GM12872 (cell line): ENCODE measurements at regions not wholly inside any gene's neighbourhood (a gene's known extent, or its start where the extent isn't known, plus 50 kb on each side); places are given as distances from the start of the nearest gene placed in this dataset.

Source experiments
- TF ChIP-seq, protein P1 (sequence below): IDR thresholded peaks from 3 replicates; pipeline ENCODE4 v1.5.1; 2011; ENCODE audit warnings: low read depth, mild to moderate bottlenecking, low read length, moderate library complexity; ENCODE audit not compliant: insufficient read depth

DNA sequence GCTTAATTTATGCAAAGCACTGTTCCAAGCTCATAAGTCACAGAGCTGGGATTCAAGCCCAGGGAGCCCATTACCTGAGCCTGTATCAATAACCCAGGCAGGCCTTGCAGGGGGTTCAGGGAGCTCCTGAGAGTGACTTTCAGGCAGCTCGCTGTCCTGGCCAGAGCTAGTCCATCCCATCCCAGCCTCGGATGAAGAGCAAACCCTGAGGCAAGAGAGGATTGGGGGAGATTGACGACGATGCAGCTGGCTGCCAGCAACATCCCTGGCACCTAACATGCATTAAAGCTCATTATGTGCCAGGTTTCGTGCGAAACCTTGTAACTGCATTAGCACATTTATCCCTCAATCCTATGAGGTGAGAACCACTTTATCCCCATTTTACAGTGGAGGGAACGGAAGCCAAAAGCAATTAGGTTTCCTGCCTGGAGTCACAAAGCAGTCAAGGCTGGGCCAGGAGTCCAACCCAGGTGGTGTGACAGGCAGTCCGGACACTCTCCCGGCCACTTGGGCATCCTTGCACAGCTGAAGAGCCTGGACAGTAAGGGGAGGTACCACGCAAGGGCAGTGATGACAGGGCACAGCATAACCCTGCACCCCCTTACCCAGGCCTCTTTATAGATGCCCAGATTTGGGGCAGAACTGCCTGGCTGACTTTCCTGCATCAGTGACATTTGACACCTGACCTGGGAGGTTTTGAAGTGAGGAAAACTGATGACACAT is 129.8 kb upstream of the CHST15 start:
- TF ChIP-seq, protein P1, sequence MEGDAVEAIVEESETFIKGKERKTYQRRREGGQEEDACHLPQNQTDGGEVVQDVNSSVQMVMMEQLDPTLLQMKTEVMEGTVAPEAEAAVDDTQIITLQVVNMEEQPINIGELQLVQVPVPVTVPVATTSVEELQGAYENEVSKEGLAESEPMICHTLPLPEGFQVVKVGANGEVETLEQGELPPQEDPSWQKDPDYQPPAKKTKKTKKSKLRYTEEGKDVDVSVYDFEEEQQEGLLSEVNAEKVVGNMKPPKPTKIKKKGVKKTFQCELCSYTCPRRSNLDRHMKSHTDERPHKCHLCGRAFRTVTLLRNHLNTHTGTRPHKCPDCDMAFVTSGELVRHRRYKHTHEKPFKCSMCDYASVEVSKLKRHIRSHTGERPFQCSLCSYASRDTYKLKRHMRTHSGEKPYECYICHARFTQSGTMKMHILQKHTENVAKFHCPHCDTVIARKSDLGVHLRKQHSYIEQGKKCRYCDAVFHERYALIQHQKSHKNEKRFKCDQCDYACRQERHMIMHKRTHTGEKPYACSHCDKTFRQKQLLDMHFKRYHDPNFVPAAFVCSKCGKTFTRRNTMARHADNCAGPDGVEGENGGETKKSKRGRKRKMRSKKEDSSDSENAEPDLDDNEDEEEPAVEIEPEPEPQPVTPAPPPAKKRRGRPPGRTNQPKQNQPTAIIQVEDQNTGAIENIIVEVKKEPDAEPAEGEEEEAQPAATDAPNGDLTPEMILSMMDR: no peak

DNA sequence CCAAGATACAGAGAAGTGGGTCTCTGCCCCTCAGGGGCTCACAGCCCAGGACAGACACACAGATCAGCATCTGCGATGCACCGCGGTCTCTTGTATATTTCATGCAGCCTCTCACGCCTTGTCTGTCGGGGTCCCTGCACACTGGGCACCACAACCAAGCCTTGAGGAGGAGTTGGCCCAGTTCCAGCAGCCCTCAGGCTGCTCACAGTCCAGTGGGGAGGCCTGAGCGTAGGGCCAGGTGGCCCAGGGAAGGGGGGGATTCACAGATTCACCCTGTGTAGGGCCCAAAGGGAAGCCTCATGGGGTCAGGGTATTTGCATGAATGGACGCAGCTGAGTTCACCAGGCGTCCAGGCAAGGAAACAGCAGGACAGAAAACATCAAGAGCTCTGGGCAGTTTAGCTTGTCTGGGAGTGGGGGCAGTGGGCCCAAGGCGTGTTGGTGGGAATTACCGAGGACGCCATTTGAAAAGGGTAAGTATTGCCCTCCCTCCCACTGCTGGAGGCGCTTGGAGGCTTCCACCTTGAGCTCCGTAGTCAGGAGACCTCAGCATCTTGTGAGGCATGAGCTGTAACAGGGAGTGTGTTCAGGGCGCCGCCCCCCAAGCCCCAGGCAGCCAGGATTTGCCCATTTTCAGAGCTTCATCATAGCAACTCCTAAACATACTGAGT is 129.1 kb upstream of the CHST15 start:
- TF ChIP-seq, protein P1: no peak

DNA sequence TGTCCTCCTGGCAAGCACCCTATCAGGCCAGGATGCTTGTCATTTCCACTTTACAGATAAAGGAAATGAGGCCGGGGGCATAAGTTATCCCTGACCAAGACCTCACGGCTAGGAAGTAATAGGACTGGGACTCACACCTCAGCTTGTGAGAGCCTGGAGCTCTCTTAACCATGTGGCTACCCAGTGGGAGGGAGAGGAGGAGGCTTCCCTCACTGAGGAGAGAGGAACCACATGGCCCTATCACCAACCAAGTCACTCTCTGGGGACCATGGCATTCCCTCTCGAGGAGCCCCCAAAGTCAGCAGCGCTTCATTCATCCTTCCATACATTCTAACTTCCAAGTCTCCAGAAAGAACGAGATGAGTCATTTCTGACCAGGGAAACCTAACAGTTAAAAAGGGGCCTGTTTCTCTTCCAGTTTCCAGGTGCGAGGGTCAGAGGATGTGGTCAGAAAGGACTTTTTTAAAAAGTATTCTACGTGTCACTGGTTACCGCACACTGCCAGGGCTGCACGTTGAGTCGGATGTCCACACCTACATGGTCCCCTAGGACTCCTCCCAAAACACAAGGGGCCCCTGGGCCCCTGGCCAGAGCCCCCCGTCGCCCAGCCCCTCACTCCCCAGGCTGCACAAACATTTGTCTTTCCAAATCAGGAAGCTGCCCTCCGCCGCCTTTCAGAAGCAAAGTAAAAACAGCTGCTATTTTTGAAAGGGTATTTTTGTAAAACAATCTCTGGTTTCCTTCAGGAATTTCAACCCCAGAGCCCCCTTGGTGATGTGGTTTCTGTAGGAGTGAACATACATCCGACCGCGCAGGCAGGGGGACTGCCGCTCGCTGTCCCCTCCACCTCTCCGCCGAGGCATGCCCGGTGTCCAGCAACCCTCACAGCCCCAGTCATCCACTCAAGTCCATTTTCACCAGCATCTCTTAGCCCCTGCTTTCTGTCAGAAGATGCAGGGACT is 128.2 kb upstream of the CHST15 start:
- TF ChIP-seq, protein P1: no peak

DNA sequence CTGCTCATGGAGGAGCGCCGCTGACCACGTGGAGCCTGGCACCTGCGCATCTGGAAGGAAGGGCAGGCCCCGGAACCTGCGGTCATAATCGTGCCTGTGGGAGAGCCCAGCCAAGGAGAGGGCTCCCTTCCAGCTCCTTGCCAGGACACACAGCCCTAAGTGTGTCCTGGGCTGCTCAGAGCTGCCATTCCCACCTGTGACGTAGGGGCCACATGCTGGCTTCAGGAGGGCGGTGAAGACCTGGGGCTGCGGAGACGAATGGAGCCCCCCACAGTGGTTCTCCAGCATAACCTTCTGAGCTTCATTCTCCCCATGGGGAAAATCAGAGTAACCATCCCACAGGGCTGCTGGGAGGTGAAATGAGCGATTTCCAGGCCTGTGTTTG is 127.6 kb upstream of the CHST15 start:
- TF ChIP-seq, protein P1: no peak

DNA sequence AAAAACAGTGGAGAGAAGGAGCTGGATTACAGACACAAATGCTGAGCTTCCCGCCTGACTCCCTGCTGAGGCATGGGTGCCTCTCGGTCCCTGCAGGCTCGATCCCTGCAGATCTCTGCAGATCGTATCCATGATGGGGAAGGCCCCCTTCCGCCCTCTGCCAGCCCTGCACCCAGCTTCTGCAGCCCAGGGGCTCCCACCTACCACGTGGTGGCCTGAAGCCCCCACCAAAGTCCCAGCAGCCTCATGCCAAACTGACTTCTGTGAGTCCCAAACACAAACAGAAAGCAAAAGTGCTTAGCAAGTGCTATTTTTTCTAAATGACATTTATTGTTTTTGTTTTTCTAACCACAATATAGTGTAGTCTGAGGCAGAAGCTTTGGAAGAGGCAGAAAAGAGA is 127.1 kb upstream of the CHST15 start:
- TF ChIP-seq, protein P1: no peak

DNA sequence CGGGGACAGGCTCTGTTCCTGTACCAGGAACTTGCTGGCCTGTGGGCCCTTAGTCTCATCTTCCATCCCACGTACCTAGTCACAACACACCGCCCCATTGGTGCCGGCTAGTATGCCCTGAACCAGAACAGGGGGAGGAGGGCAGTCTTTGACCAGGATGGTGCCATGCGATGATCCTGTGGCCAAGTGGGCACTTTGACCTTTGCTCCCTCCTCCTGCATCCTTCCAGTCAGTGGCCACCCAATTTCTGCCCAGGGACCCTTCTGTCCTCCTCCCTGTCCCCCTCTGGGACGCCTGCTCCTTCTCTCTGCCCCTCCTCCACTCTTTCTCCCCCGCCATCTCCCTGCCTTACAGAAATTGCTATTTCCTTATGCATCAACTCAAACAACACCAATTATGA is 126.3 kb upstream of the CHST15 start:
- TF ChIP-seq, protein P1: no peak

DNA sequence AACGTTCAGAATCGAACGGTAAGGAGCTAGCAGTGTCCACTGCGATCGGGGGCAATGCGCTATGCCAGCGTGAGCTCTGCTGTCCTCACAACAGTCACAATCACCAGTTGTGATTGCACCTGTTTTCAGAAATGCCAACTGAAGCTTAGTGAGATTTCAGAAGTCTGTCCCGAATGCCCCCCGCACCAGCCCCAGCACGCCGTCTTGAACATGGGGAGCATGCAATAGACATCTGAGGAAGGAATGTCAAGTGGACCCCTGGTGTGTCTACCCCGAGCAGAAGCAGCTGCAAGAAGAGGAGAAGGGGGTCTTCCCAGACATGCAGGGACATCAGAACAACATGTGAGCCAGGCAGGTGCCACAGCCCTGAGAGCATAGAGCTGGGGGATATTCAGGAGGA is 125.7 kb upstream of the CHST15 start:
- TF ChIP-seq, protein P1: no peak
